ENCODE measurements at regions not wholly inside any gene's neighbourhood (a gene's known extent, or its start where the extent isn't known, plus 50 kb on each side); places are given as distances from the start of the nearest gene placed in this dataset.

- no peak for DNase-seq
Measured at GRCh38 chr12:78703820-78704525, 160.6 kb upstream of the SYT1 start.

- DNase-seq: no peak
Measured at GRCh38 chr12:78711954-78712353, 152.6 kb upstream of the SYT1 start.

GRCh38 chr12:78712834-78713481 is 151.6 kb upstream of the SYT1 start:
- no peak for DNase-seq

- no peak for DNase-seq
Measured at GRCh38 chr12:78719721-78720120, 144.9 kb upstream of the SYT1 start.

- no peak for DNase-seq
Measured at GRCh38 chr12:78721906-78722305, 142.7 kb upstream of the SYT1 start.

GRCh38 chr12:78725033-78725432 is 139.5 kb upstream of the SYT1 start:
- DNase-seq: no peak

- no peak for DNase-seq
Measured at GRCh38 chr12:78725951-78726580, 138.5 kb upstream of the SYT1 start.

GRCh38 chr12:78726854-78727253 is 137.7 kb upstream of the SYT1 start:
- no peak for DNase-seq

- DNase-seq: no peak
Measured at GRCh38 chr12:78732481-78732880, 132.1 kb upstream of the SYT1 start.

- DNase-seq: no peak
Measured at GRCh38 chr12:78739653-78740052, 124.9 kb upstream of the SYT1 start.

GRCh38 chr12:78746001-78746400 is 118.6 kb upstream of the SYT1 start:
- no peak for DNase-seq

GRCh38 chr12:78753058-78753457 is 111.5 kb upstream of the SYT1 start:
- DNase-seq: no peak

- no peak for DNase-seq
Measured at GRCh38 chr12:78756936-78757335, 107.6 kb upstream of the SYT1 start.

- no peak for DNase-seq
Measured at GRCh38 chr12:78759367-78759766, 105.2 kb upstream of the SYT1 start.

GRCh38 chr12:78760906-78761305 is 103.7 kb upstream of the SYT1 start:
- DNase-seq: no peak

- DNase-seq: no peak
Measured at GRCh38 chr12:78764913-78765312, 99.7 kb upstream of the SYT1 start.

- no peak for DNase-seq
Measured at GRCh38 chr12:78767264-78767981, 97.2 kb upstream of the SYT1 start.

GRCh38 chr12:78778339-78778738 is 86.2 kb upstream of the SYT1 start:
- no peak for DNase-seq

GRCh38 chr12:78787576-78787975 is 77.0 kb upstream of the SYT1 start:
- no peak for DNase-seq

GRCh38 chr12:78790148-78790547 is 74.4 kb upstream of the SYT1 start:
- no peak for DNase-seq

- peak in 1 of 2 experiments; percentile 7 for DNase-seq
Measured at GRCh38 chr12:78792052-78792698, 72.4 kb upstream of the SYT1 start.

GRCh38 chr12:78793491-78793890 is 71.1 kb upstream of the SYT1 start:
- no peak for DNase-seq

GRCh38 chr12:78793982-78794381 is 70.6 kb upstream of the SYT1 start:
- no peak for DNase-seq
